Spinal cord (tissue), 9 donors: ENCODE measurements at regions not wholly inside any gene's neighbourhood (a gene's known extent, or its start where the extent isn't known, plus 50 kb on each side); places are given as distances from the start of the nearest gene placed in this dataset.

ENCODE experiments used
- DNase-seq, 6 donors: peaks; one replicate each; pipeline versions ENCODE4 v3.0.0 to v3.0.0-alpha.2; 2013 to 2015; ENCODE audit warnings: low spot score in 6 of 6, low read depth in 4 of 6
- H3K27ac ChIP-seq: one replicate; pipeline ENCODE4 v1.5.1; 2013; ENCODE audit warnings: low read depth, low read length, control low read depth
- H3K27me3 ChIP-seq: one replicate; pipeline ENCODE4 v1.6.1; 2013; ENCODE audit warnings: low read length; ENCODE audit not compliant: control insufficient read depth, insufficient read depth
- H3K36me3 ChIP-seq: one replicate; pipeline ENCODE4 v1.6.1; 2013; ENCODE audit warnings: low read length; ENCODE audit not compliant: control insufficient read depth, insufficient read depth
- H3K4me1 ChIP-seq: one replicate; pipeline ENCODE4 v1.6.1; 2013; ENCODE audit warnings: low read length; ENCODE audit not compliant: control insufficient read depth, insufficient read depth
- H3K4me3 ChIP-seq: one replicate; pipeline ENCODE4 v1.5.1; 2013; ENCODE audit warnings: low read depth, low read length, control low read depth
- H3K9me3 ChIP-seq: one replicate; pipeline ENCODE4 v1.6.1; 2013; ENCODE audit warnings: low read length; ENCODE audit not compliant: control insufficient read depth, insufficient read depth
- WGBS: methylation state at CpG from one replicate; pipeline ENCODE4 v1.1.5; 2013; ENCODE audit warnings: missing lambda C conversion rate; ENCODE audit not compliant: insufficient coverage; 5-methylcytosine and 5-hydroxymethylcytosine counted together
- donor health status: healthy.

GRCh38 chr16:79286646-79287423 lies 313.7 kb downstream of the MAF start:
- WGBS = 21% methylated on average over 19 of the region's 22 CpGs

GRCh38 chr16:79284766-79285165 lies 315.8 kb downstream of the MAF start:
- Histone ChIP-seq H3K9me3 (no peaks in the 10 kb centered on the region), H3K27ac (no peak overlapping the region), H3K4me1 (peaks cover 10% of the 10 kb centered on the region), H3K4me3 (no peak overlapping the region), H3K36me3 (no peaks in the 10 kb centered on the region), H3K27me3 (peaks cover 18% of the 10 kb centered on the region)
- DNase-seq = no peak
- WGBS = 64% methylated on average over 1 of the region's 7 CpGs

More at GRCh38 chr16:79286646-79287423, 313.7 kb downstream of the MAF start:
- Histone ChIP-seq H3K4me3 (peak overlapping the region; percentile 24), H3K36me3 (no peaks in the 10 kb centered on the region), H3K27me3 (peaks cover 24% of the 10 kb centered on the region), H3K9me3 (no peaks in the 10 kb centered on the region), H3K27ac (no peak overlapping the region), H3K4me1 (peaks cover 10% of the 10 kb centered on the region)
- DNase-seq = peak; percentile 33 to 91 (median 58)

- Histone ChIP-seq H3K27ac (no peak overlapping the region), H3K36me3 (no peaks in the 10 kb centered on the region), H3K4me1 (peaks cover 10% of the 10 kb centered on the region), H3K4me3 (no peak overlapping the region), H3K9me3 (no peaks in the 10 kb centered on the region), H3K27me3 (peaks cover 18% of the 10 kb centered on the region)
- DNase-seq = no peak
- 100% methylated on average over 2 of the region's 4 CpGs for whole genome bisulfite sequencing
Measured at GRCh38 chr16:79283578-79283977, 317.0 kb downstream of the MAF start.

- Histone ChIP-seq H3K36me3 (no peaks in the 10 kb centered on the region), H3K27ac (no peak overlapping the region), H3K9me3 (no peaks in the 10 kb centered on the region), H3K27me3 (peaks cover 15% of the 10 kb centered on the region), H3K4me1 (peaks cover 10% of the 10 kb centered on the region), H3K4me3 (no peak overlapping the region)
- DNase-seq = no peak
- no CpG with 5 or more reads among the region's 2 CpGs for WGBS
Measured at GRCh38 chr16:79282806-79283205, 317.7 kb downstream of the MAF start.

- H3K27ac ChIP-seq = no peak overlapping the region
- no peaks in the 10 kb centered on the region for H3K4me1 ChIP-seq
- no peaks in the 10 kb centered on the region for H3K9me3 ChIP-seq
- no peak overlapping the region for H3K4me3 ChIP-seq
- DNase-seq = no peak
- H3K36me3 ChIP-seq = no peaks in the 10 kb centered on the region
- WGBS = 88% methylated on average over 8 of the region's 11 CpGs
- H3K27me3 ChIP-seq = peaks cover 3% of the 10 kb centered on the region
Measured at GRCh38 chr16:79278506-79278905, 322.0 kb downstream of the MAF start.

- Histone ChIP-seq H3K27me3 (peaks cover 3% of the 10 kb centered on the region), H3K36me3 (no peaks in the 10 kb centered on the region), H3K4me3 (no peak overlapping the region), H3K4me1 (no peaks in the 10 kb centered on the region), H3K9me3 (no peaks in the 10 kb centered on the region), H3K27ac (no peak overlapping the region)
- 98% methylated on average over 4 of the region's 6 CpGs for WGBS
- DNase-seq = no peak
Measured at GRCh38 chr16:79276501-79276900, 324.0 kb downstream of the MAF start.

GRCh38 chr16:79274264-79274663 lies 326.3 kb downstream of the MAF start:
- Histone ChIP-seq H3K27me3 (peaks cover 3% of the 10 kb centered on the region), H3K36me3 (no peaks in the 10 kb centered on the region), H3K27ac (no peak overlapping the region), H3K9me3 (no peaks in the 10 kb centered on the region), H3K4me3 (no peak overlapping the region), H3K4me1 (no peaks in the 10 kb centered on the region)
- no peak for DNase-seq
- 86% methylated on average over 3 of the region's 4 CpGs for WGBS

- no peak for DNase-seq
- no peaks in the 10 kb centered on the region for H3K27me3 ChIP-seq
- no peaks in the 10 kb centered on the region for H3K4me1 ChIP-seq
- WGBS = 97% methylated on average over 18 of the region's 19 CpGs
- H3K4me3 ChIP-seq = no peak overlapping the region
- H3K9me3 ChIP-seq = no peaks in the 10 kb centered on the region
- no peaks in the 10 kb centered on the region for H3K36me3 ChIP-seq
- no peak overlapping the region for H3K27ac ChIP-seq
Measured at GRCh38 chr16:79272141-79272577, 328.4 kb downstream of the MAF start.

GRCh38 chr16:79271583-79271982 lies 329.0 kb downstream of the MAF start:
- no peaks in the 10 kb centered on the region for H3K9me3 ChIP-seq
- WGBS = 0% methylated on average over 1 of the region's 1 CpG
- H3K27me3 ChIP-seq = no peaks in the 10 kb centered on the region
- H3K36me3 ChIP-seq = no peaks in the 10 kb centered on the region
- H3K4me1 ChIP-seq = no peaks in the 10 kb centered on the region
- no peak overlapping the region for H3K4me3 ChIP-seq
- DNase-seq = no peak
- H3K27ac ChIP-seq = no peak overlapping the region

- no peaks in the 10 kb centered on the region for H3K27me3 ChIP-seq
- H3K36me3 ChIP-seq = no peaks in the 10 kb centered on the region
- no peak overlapping the region for H3K4me3 ChIP-seq
- H3K4me1 ChIP-seq = no peaks in the 10 kb centered on the region
- H3K27ac ChIP-seq = no peak overlapping the region
- no CpG with 5 or more reads among the region's 2 CpGs for WGBS
- no peak for DNase-seq
- H3K9me3 ChIP-seq = no peaks in the 10 kb centered on the region
Measured at GRCh38 chr16:79270011-79270410, 330.5 kb downstream of the MAF start.
